Transverse colon (tissue), 4 donors: ENCODE measurements at regions not wholly inside any gene's neighbourhood (a gene's known extent, or its start where the extent isn't known, plus 50 kb on each side); places are given as distances from the start of the nearest gene placed in this dataset.

Experiments used
- DNase-seq: peaks from one replicate; pipeline ENCODE4 v3.0.0-alpha.2; 2019
- H3K27ac ChIP-seq, 4 donors: fragments of 200-600 bp; sonication (generic); 2 replicates each; pipeline ENCODE4 v1.5.1; 2016 to 2018; ENCODE audit warnings: inconsistent platforms in 4 of 4
- H3K27me3 ChIP-seq: fragments of 200-600 bp; sonication (generic); 2 replicates; pipeline ENCODE4 v1.5.1; 2017; ENCODE audit warnings: inconsistent platforms
- H3K36me3 ChIP-seq, 4 donors: fragments of 200-600 bp; sonication (generic); 2 replicates each; pipeline ENCODE4 v1.5.1; 2017 to 2019; ENCODE audit warnings: inconsistent platforms in 4 of 4
- H3K4me1 ChIP-seq, 4 donors: fragments of 200-600 bp; sonication (generic); 2 replicates each; pipeline ENCODE4 v1.5.1; 2017 to 2020; ENCODE audit warnings: inconsistent platforms in 4 of 4
- H3K4me3 ChIP-seq, 4 donors: fragments of 200-600 bp; sonication (generic); 1 replicate in 1 of 4; 2 replicates in 3 of 4; pipeline versions ENCODE4 v1.5.1 to v1.6.1; 2017 to 2019; ENCODE audit warnings: inconsistent platforms in 4 of 4
- H3K9me3 ChIP-seq, 2 donors: fragments of 200-600 bp; sonication (generic); 2 replicates each; pipeline ENCODE4 v1.5.1; 2017 to 2019; ENCODE audit warnings: inconsistent platforms in 2 of 2
- EP300 ChIP-seq: sonication (generic); formaldehyde crosslinking; IDR thresholded peaks from one replicate; pipeline ENCODE4 v1.6.1; 2017; ENCODE audit warnings: antibody characterized with exemption, low read depth
- POLR2A ChIP-seq: fragments of 450-650 bp; IDR thresholded peaks from one replicate; pipeline ENCODE4 v1.6.1; 2016; ENCODE audit warnings: antibody characterized with exemption, mild to moderate bottlenecking, moderate library complexity
- POLR2AphosphoS5 ChIP-seq, 3 donors: sonication (generic); formaldehyde crosslinking; IDR thresholded peaks; one replicate each; pipeline ENCODE4 v1.6.1; 2016; ENCODE audit warnings: antibody characterized with exemption in 3 of 3
- WGBS, 2 donors: methylation state at CpG; one replicate each; pipeline ENCODE4 v1.1.5; 2018; ENCODE audit warnings: low coverage in 1 of 2; 5-methylcytosine and 5-hydroxymethylcytosine counted together
- in situ Hi-C, 4 donors: fragments of 200-750 bp; cut with MboI; loops; one replicate each; pipeline versions ENCODE4 v1.15.0 to v1.15.1; 2017; ENCODE audit warnings: low sequenced_read_pairs in 3 of 4, low pct_ligation_motif_present in 1 of 4, low pct_unique_long_range_greater_than_20kb in 1 of 4
- intact Hi-C: fragments of 100-400 bp; cut with DNase I; formaldehyde crosslinking; loops from one replicate; pipeline ENCODE4 v1.15.1; 2023; ENCODE audit warnings: low total_unique reads
- TF ChIP-seq, protein P1 (sequence below), 5 experiments: fragments of 200-600 bp in 3 of 5; fragments of 450-650 bp in 2 of 5; sonication (generic) in 3 of 5; IDR thresholded peaks; 1 replicate in 2 of 5; 2 replicates in 3 of 5; pipeline ENCODE4 v1.5.1; 2016 to 2017; ENCODE audit warnings: antibody characterized with exemption in 5 of 5, inconsistent platforms in 3 of 5, mild to moderate bottlenecking in 2 of 5, moderate library complexity in 1 of 5

DNA sequence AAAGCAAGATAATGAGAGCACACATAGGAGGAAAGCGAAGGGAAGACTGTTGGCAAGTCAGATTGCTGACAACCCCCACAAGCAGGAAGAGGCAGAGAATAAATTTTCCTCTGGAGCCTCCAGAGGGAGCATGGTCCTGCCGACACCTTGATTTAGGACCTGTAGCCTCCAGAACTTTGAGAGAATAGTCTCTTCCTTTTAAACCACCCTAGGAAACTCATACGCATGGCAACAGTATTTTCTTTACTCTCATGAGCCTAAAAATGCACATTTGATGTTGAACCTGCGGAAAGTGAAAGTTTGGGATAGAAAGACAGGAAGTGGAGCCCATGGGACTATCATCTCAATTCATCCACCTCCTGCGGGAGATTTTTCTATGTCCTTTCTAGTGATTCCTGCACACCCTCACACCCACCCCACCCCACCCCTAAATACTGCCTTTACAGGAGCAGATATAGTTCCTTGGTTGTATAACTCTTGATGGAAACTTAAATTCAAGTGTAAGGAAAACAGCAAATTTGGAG lies 116.7 kb upstream of the LPP start:
- H3K9me3 ChIP-seq, result no peaks in the 10 kb centered on the region
- 11 to 44% methylated on average over 1 to 5 of the region's 5 CpGs for WGBS, 2 donors
- in situ Hi-C loops, result loop anchor here in 2 of 4 donors (25.0 kb wide), 2 partner anchors 275 to 925 kb away; no protein-coding TSS in a partner anchor
- peaks cover 0 to 16% (median 14%) of the 10 kb centered on the region in 4 donors for H3K4me1 ChIP-seq
- TF ChIP-seq, protein P1, sequence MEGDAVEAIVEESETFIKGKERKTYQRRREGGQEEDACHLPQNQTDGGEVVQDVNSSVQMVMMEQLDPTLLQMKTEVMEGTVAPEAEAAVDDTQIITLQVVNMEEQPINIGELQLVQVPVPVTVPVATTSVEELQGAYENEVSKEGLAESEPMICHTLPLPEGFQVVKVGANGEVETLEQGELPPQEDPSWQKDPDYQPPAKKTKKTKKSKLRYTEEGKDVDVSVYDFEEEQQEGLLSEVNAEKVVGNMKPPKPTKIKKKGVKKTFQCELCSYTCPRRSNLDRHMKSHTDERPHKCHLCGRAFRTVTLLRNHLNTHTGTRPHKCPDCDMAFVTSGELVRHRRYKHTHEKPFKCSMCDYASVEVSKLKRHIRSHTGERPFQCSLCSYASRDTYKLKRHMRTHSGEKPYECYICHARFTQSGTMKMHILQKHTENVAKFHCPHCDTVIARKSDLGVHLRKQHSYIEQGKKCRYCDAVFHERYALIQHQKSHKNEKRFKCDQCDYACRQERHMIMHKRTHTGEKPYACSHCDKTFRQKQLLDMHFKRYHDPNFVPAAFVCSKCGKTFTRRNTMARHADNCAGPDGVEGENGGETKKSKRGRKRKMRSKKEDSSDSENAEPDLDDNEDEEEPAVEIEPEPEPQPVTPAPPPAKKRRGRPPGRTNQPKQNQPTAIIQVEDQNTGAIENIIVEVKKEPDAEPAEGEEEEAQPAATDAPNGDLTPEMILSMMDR (IDR thresholded peaks at IDR 0.05), result peak; percentile 41 to 71 (median 50)
- no peak for TF ChIP-seq POLR2AphosphoS5 (IDR thresholded peaks at IDR 0.05)
- peak; percentile 46 for DNase-seq
- H3K27me3 ChIP-seq, result no peaks in the 10 kb centered on the region
- H3K4me3 ChIP-seq, result no peak overlapping the region
- no peaks in the 10 kb centered on the region for H3K36me3 ChIP-seq
- H3K27ac ChIP-seq, result peak overlapping the region in 2 of 4 donors; percentile 1 to 26
- intact Hi-C loops, result loop anchor here (5.0 kb wide), 1 partner anchor 640 kb away; no protein-coding TSS in a partner anchor

DNA sequence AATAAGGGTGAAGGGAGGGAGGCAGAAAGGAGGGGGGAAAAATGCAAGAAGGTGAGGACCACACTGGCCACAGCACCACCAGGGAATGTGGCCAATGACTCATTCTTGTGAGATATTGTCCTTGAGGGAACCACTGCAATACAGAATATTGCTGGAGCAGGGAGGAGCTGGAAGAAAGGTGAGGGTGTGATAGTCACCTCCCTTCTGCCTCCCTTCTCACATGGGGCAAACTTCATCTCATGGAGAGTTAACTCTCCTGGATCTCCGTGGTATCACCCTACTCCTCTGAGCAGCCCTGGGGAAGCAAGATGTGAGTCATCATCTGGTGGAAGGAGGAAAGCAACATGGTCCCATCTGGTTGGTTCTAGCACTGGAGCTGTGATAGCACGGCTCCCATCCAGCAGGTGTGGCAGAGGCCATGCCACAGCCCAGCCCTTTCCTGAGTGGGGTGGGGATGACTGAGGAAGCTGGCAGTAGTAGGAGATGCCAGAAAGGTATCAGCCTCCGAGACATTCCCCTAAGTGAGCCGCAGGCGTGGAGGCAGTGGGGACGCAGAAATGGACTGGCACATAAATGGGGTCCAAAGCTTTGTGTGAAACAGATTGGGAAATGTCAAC lies 115.9 kb upstream of the LPP start:
- intact Hi-C loops, result loop anchor here (5.0 kb wide), 1 partner anchor 639 kb away; no protein-coding TSS in a partner anchor
- DNase-seq, result peak; percentile 26

DNA sequence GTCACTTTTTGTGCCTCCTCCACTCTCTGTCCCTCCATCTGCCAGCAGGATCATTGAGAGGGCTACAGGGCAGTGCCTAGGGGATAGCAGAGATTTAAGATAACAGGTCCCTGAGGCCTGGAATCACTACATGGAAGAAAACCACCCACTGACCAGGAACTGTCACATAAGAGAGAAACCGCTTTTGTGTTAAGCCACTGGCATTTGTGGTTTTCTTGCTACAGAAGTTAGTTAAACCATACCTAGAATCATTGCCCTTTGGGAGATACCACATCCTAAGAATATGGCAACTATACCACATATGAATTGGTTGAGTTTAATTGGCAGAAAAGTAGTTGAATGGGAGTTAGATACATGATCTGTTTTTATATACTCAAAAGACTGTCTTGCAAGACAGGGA lies 112.8 kb upstream of the LPP start:
- TF ChIP-seq, protein P1 (IDR thresholded peaks at IDR 0.05), result no peak
- TF ChIP-seq EP300 (no peak), POLR2A (no peak), POLR2AphosphoS5 (IDR thresholded peaks at IDR 0.05) (no peak)
- no peaks in the 10 kb centered on the region for H3K27me3 ChIP-seq
- H3K36me3 ChIP-seq, result no peaks in the 10 kb centered on the region
- no peaks in the 10 kb centered on the region for H3K9me3 ChIP-seq
- DNase-seq, result no peak
- H3K4me1 ChIP-seq, result peaks cover 0 to 16% (median 14%) of the 10 kb centered on the region in 4 donors
- 100% methylated on average over 1 of the region's 1 CpG; no CpG with 5 or more reads in 1 of the 2 donors for WGBS, 2 donors
- intact Hi-C loops, result no loop called here
- in situ Hi-C loops, result loop anchor here in 2 of 4 donors (25.0 kb wide), 2 partner anchors 279 to 921 kb away; no protein-coding TSS in a partner anchor
- no peak overlapping the region for H3K4me3 ChIP-seq
- H3K27ac ChIP-seq, result no peak overlapping the region

More for the DNA sequence above, 115.9 kb upstream of the LPP start:
- Histone ChIP-seq H3K4me1 (peaks cover 0 to 16% (median 14%) of the 10 kb centered on the region in 4 donors), H3K36me3 (no peaks in the 10 kb centered on the region), H3K4me3 (no peak overlapping the region), H3K9me3 (no peaks in the 10 kb centered on the region), H3K27me3 (no peaks in the 10 kb centered on the region), H3K27ac (peak overlapping the region in 1 of 4 donors; percentile 1)
- in situ Hi-C loops, result loop anchor here in 2 of 4 donors (25.0 kb wide), 2 partner anchors 276 to 924 kb away; no protein-coding TSS in a partner anchor
- TF ChIP-seq POLR2AphosphoS5 (IDR thresholded peaks at IDR 0.05), result peak in 1 of 3 donors; percentile 14
- TF ChIP-seq, protein P1 (IDR thresholded peaks at IDR 0.05), result no peak
- WGBS, 2 donors, result 71 to 80% methylated on average over 3 to 6 of the region's 6 CpGs

DNA sequence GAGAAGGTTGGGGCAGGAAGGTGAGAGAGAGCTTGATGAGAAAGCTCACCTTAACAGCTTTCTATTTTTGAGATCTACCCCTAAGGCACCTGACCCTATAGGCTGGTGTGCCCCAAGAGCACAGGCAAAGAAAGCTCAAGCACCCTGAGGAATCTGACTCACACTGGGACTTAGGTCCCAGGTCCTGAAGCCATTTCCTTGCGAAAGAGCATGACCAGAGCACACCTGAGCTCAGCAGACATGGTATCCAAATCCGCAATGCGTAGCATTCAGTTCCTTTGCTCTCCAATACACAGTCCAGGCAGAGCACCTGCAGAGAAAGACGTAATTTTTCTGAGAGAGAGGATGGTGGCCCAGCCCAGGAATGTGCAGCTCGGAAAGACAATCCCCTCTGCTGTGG lies 112.1 kb upstream of the LPP start:
- DNase-seq, result no peak
- 82 to 93% methylated on average over 2 to 5 of the region's 5 CpGs for WGBS, 2 donors
- Histone ChIP-seq H3K27me3 (no peaks in the 10 kb centered on the region), H3K36me3 (no peaks in the 10 kb centered on the region), H3K9me3 (no peaks in the 10 kb centered on the region), H3K27ac (no peak overlapping the region), H3K4me1 (peaks cover 0 to 13% (median 9%) of the 10 kb centered on the region in 4 donors), H3K4me3 (no peak overlapping the region)
- TF ChIP-seq POLR2AphosphoS5 (IDR thresholded peaks at IDR 0.05) (no peak), EP300 (no peak), POLR2A (no peak)
- in situ Hi-C loops, result loop anchor here in 2 of 4 donors (25.0 kb wide), 2 partner anchors 280 to 920 kb away; no protein-coding TSS in a partner anchor
- intact Hi-C loops, result no loop called here
